ENCODE measurements at regions not wholly inside any gene's neighbourhood (a gene's known extent, or its start where the extent isn't known, plus 50 kb on each side); places are given as distances from the start of the nearest gene placed in this dataset.

DNA sequence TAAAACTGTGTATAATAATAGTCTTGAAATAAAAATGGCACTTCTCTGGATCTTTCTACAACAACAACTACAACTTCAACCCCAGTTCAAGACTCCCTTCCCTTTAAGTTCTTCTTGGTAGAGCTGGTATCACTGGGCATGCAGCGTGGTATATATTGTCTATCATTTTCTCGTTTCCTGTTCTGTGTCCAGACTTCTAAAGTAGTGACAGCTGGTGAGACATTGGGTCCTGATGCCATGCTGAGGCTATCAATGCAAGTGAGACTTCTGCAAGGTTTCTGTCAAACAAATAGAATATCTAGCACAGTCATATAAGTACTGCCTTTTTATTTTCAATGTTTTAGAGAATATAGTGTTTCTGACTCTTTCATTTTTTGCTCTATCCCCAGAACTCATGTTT, 123.0 kb upstream of the GRIN3A start:
- TF ChIP-seq, protein P1, sequence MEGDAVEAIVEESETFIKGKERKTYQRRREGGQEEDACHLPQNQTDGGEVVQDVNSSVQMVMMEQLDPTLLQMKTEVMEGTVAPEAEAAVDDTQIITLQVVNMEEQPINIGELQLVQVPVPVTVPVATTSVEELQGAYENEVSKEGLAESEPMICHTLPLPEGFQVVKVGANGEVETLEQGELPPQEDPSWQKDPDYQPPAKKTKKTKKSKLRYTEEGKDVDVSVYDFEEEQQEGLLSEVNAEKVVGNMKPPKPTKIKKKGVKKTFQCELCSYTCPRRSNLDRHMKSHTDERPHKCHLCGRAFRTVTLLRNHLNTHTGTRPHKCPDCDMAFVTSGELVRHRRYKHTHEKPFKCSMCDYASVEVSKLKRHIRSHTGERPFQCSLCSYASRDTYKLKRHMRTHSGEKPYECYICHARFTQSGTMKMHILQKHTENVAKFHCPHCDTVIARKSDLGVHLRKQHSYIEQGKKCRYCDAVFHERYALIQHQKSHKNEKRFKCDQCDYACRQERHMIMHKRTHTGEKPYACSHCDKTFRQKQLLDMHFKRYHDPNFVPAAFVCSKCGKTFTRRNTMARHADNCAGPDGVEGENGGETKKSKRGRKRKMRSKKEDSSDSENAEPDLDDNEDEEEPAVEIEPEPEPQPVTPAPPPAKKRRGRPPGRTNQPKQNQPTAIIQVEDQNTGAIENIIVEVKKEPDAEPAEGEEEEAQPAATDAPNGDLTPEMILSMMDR (IDR thresholded peaks at IDR 0.05; ENCODE audit: insufficient read depth, low read length, severe bottlenecking): no peak
- Histone ChIP-seq H3K36me3 (ENCODE audit: control insufficient read depth, insufficient read depth, low read length) (no peaks in the 10 kb centered on the region), H3K4me3 (ENCODE audit: low read depth, low read length) (no peak overlapping the region), H3K27me3 (ENCODE audit: control insufficient read depth, insufficient read depth, low read length) (no peaks in the 10 kb centered on the region)
- FAIRE-seq: no peak
- DNase-seq (ENCODE audit: low read depth): no peak

GRCh38 chr9:101860920-101861319, 122.5 kb upstream of the GRIN3A start:
- TF ChIP-seq, protein P1 (IDR thresholded peaks at IDR 0.05; ENCODE audit: insufficient read depth, low read length, severe bottlenecking): no peak
- H3K27me3 ChIP-seq (ENCODE audit: control insufficient read depth, insufficient read depth, low read length): no peaks in the 10 kb centered on the region
- no peak overlapping the region for H3K4me3 ChIP-seq (ENCODE audit: low read depth, low read length)
- no peaks in the 10 kb centered on the region for H3K36me3 ChIP-seq (ENCODE audit: control insufficient read depth, insufficient read depth, low read length)
- FAIRE-seq: peak; percentile 47
- DNase-seq (ENCODE audit: low read depth): no peak

GRCh38 chr9:101859620-101860019, 121.2 kb upstream of the GRIN3A start:
- TF ChIP-seq, protein P1 (IDR thresholded peaks at IDR 0.05; ENCODE audit: insufficient read depth, low read length, severe bottlenecking): no peak
- H3K36me3 ChIP-seq (ENCODE audit: control insufficient read depth, insufficient read depth, low read length): no peaks in the 10 kb centered on the region
- H3K4me3 ChIP-seq (ENCODE audit: low read depth, low read length): no peak overlapping the region
- FAIRE-seq: no peak
- no peak for DNase-seq (ENCODE audit: low read depth)
- H3K27me3 ChIP-seq (ENCODE audit: control insufficient read depth, insufficient read depth, low read length): no peaks in the 10 kb centered on the region

DNA sequence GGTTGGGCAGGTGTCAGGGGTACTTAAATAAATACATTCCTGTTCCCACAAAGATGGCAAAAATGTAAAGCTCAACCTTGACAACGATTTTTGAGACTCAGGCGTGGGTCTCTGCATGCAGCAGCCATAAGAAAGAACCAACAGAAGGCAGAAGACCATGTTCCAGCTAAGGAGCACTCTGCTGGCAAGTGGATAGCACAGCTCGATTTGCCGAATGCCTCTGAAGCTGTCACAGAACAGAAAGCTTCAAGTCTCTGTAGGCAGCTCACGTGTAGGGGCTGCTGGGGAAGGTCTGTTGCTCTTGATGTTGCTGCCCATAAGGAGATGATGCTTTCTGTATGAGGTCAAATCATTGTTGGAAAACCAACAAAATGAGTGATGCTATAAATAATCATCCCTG, 119.6 kb upstream of the GRIN3A start:
- peak; percentile 13 for FAIRE-seq
- H3K27me3 ChIP-seq (ENCODE audit: control insufficient read depth, insufficient read depth, low read length): no peaks in the 10 kb centered on the region
- TF ChIP-seq, protein P1 (IDR thresholded peaks at IDR 0.05; ENCODE audit: insufficient read depth, low read length, severe bottlenecking): no peak
- no peak overlapping the region for H3K4me3 ChIP-seq (ENCODE audit: low read depth, low read length)
- H3K36me3 ChIP-seq (ENCODE audit: control insufficient read depth, insufficient read depth, low read length): no peaks in the 10 kb centered on the region
- DNase-seq (ENCODE audit: low read depth): no peak

- FAIRE-seq (no peak), DNase-seq (ENCODE audit: low read depth) (no peak)
- Histone ChIP-seq H3K4me3 (ENCODE audit: low read depth, low read length) (no peak overlapping the region), H3K27me3 (ENCODE audit: control insufficient read depth, insufficient read depth, low read length) (no peaks in the 10 kb centered on the region), H3K36me3 (ENCODE audit: control insufficient read depth, insufficient read depth, low read length) (no peaks in the 10 kb centered on the region)
- TF ChIP-seq, protein P1 (IDR thresholded peaks at IDR 0.05; ENCODE audit: insufficient read depth, low read length, severe bottlenecking): no peak
Measured at GRCh38 chr9:101849102-101849707, 110.8 kb upstream of the GRIN3A start.

DNA sequence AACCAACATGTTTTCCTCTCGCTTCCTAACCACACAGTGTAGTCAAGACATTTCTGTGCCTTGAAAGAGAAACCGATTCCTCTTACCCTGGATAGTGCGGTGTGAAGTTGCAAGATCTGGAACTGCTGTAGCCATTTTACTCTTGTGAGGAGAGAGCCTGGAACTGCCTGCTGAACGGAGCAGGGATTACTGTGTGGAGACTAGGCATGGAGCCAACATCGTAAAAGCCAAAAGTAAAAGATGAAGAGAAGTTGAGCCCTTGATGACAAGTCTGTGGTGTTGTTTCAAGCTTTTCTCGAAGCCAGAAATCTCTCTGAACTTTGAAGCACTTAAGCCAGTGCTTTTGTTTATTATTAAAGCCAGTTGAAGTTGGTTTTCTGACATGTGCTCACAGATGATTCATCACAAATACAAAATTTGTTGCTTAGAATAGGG, 110.1 kb upstream of the GRIN3A start:
- FAIRE-seq (no peak), DNase-seq (ENCODE audit: low read depth) (no peak)
- no peaks in the 10 kb centered on the region for H3K36me3 ChIP-seq (ENCODE audit: control insufficient read depth, insufficient read depth, low read length)
- no peak overlapping the region for H3K4me3 ChIP-seq (ENCODE audit: low read depth, low read length)
- H3K27me3 ChIP-seq (ENCODE audit: control insufficient read depth, insufficient read depth, low read length): no peaks in the 10 kb centered on the region
- TF ChIP-seq, protein P1 (IDR thresholded peaks at IDR 0.05; ENCODE audit: insufficient read depth, low read length, severe bottlenecking): no peak
